NOMO-1 treated with DMSO at 0.1 percent for 48 hours (cell line): ENCODE measurements at regions not wholly inside any gene's neighbourhood (a gene's known extent, or its start where the extent isn't known, plus 50 kb on each side); places are given as distances from the start of the nearest gene placed in this dataset.
A peak's percentile ranks its signal among the peaks of the same experiment; 100 is the strongest.

Source experiments
- DNase-seq: peaks from one replicate; lab custom pipeline; 2025; ENCODE audit not compliant: unreplicated experiment; lab: John Stamatoyannopoulos, UW

GRCh38 chr3:57009802-57010201 lies 50.7 kb upstream of the SPATA12 start:
- DNase-seq: no peak

DNA sequence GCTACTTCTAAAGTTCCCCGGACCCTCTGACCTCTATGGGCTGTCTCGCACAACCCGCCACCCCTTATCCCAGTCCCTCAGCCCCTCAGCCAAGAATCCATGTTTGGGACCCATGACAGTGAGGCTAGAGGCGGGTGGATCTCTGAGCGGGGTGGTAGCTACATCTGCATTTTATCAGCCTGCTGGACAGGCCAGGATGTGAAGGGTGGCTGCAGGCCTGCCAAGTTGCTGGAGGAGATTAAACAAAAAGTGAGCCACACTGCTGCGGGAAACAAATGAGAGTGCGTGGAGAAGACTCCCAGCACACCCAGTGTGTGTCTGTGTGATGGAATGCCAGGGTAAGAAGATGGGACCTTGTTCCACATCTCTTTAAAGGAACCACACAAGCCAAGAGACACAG lies 51.1 kb upstream of the SPATA12 start:
- DNase-seq: no peak

- DNase-seq: no peak
These were observed 52.7 kb upstream of the SPATA12 start for GRCh38 chr3:57007521-57008460.

DNA sequence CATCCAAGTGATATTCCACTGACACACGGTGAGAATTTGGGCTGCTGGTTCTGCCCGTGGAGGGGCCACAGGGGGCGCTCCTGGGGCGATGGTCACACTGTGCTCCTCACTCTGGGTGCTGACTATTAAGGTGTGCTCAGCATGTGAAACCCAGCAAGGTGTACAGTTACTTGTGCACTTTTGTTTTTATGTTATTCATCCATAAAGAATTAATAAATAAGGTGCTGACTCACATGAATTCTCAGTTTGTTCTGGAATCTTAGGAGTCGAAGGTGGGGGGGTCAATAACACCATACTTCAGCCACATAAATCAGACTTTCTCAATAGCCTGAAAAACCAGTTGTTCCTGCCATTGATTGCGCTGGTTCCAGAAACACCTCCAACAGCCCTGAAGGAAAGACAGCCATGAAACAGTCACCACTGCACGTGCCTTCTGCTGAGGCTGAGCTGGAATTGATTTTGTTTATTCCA lies 53.5 kb upstream of the SPATA12 start:
- no peak for DNase-seq

- DNase-seq: no peak
These were observed 54.2 kb upstream of the SPATA12 start for GRCh38 chr3:57006179-57006657.

DNA sequence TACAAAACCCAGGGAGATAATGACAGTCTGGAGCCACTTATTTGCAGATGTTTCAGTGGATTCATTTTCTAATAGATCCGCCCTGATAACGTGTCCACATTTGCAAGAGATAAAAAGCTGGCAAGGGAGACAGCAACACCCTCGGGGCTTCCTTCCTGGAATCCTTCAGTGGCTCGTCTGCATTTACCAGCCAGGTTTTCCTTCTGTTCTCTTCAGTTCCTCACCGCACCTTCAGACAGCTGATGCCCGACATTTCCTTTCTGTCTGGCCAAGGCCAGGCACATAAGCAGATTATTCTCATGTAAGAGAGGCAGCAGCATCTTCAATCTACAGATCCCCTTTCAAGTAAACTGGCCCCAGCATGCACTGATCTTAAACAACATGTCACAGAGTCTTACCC lies 56.2 kb upstream of the SPATA12 start:
- DNase-seq: no peak

- DNase-seq: no peak
These were observed 56.8 kb upstream of the SPATA12 start for GRCh38 chr3:57003676-57004075.

GRCh38 chr3:57001356-57001755 lies 59.1 kb upstream of the SPATA12 start:
- no peak for DNase-seq

DNA sequence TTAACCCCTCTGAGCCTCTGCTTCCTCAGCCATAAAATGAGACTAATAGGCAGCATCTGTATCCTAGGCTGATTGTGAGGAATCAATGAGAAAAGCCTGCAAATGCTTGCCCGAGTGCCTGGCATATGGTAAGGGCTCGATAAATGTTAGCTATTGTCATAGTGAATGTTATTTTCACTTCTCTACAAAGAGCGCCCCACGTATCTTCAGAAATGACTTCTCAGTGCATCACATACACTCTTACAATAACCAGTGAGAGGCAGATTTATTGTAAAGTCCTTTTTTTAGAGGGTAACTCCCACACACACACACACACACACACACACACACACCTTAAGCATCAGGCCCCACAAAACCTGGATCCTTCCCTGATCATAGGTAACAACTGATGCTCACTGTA lies 60.5 kb upstream of the SPATA12 start:
- no peak for DNase-seq

- DNase-seq: no peak
These were observed 60.9 kb upstream of the SPATA12 start for GRCh38 chr3:56999547-56999946.

- no peak for DNase-seq
These were observed 62.4 kb upstream of the SPATA12 start for GRCh38 chr3:56998076-56998529.

DNA sequence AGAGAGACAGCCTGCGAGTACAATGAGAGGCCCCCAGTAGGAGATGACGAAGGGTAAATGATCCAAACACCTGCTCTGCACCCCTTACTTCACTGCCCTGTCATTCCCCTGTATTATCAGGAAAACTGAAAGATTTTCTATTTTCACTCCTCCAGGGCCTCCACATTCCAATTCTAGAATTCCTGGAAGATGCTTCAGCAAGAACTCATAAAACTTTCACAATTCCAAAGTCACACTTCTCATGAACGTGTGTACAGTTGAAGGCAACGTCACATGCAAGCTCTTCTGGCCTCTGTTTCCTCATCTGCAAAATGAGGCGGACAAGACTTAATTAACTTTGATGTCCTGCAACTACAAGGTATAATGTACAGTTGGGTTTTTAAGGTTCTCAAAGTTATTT lies 62.8 kb upstream of the SPATA12 start:
- DNase-seq: no peak

GRCh38 chr3:56997041-56997440 lies 63.4 kb upstream of the SPATA12 start:
- no peak for DNase-seq

GRCh38 chr3:56994391-56994790 lies 66.1 kb upstream of the SPATA12 start:
- no peak for DNase-seq

DNA sequence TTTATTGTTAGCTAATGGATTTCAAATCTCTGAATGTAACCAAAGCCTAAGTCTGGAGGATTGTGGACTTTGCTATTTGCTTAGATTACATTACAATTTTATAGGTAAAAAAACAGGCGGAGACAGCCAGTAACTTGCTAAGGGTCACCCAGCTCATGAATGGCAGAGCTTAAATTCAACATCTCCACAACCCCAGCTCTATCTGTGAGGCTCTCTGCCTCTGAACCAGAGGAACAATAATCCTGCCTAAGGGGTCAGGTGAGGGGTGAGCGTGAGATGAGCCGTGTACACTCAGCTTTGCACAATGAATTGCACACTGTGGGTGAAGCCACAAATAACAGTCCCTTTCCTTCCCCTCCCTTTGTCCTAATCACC lies 69.8 kb upstream of the SPATA12 start:
- no peak for DNase-seq

GRCh38 chr3:56989977-56990640 lies 70.4 kb upstream of the SPATA12 start:
- DNase-seq: no peak

- DNase-seq: no peak
These were observed 71.1 kb upstream of the SPATA12 start for GRCh38 chr3:56989169-56989976.

DNA sequence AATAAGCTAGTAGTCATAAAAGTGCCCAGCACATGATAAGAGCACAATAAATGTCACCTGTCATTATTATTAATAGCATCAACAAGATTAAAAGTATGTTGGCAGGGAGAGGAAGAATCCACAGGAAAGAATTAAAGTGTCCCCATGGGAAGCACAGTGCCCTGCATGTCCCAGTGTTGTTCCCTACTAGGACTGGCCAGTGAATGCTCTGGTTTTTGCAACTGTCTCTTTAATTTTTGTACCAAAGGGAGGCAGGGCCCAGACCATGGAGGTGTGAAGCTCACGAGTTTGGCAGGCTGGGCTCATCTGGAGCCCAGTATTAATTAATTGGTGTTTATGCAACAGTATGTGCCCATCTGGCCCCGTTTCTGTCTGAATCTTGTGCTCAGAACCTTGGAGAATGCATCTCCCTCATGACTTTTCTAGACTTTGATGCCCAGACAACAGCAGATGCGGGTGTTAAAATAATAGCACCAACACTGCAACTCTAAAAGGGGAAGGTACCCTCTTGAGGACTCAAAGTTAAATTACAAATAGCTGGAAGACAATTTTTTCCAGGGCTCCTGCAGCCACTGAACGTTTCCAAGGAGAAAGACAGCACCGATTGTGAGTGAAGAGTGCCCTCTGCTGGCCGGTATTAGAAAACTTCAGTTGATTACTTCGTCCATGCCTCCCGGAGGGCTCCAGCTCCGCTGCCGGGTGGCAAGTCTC lies 71.9 kb upstream of the SPATA12 start:
- DNase-seq: peak; percentile 47

DNA sequence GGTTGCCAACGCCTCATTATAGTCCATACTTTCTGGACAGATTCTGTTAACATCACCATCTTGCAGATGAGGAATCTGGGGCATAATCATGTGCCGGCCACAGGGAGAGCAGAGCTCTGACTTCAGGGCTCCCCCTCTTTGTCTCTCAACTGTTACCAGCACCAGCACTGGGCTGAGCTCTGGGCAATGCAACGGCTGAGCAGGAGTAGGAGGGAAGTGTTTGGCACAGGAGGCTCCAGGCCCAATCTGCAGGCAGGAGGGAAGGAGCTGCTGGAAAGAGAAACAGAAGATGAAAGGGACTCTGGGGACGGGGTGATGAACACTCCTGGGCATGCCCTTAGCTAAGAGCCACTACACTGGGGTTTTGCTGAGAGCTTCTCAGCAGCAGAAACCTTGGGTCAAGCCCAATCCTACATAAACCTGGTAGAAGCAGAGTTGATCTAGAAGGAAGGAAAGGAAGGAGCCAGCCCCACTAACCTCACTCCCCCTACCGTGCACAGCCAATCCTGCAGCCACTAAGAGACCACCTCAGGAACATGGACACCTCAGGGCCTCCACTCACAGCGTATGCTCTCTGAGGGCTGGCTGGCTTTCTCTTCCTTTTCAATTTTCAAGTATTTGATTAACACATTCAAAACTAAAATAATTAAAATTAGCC lies 73.1 kb upstream of the SPATA12 start:
- no peak for DNase-seq

DNA sequence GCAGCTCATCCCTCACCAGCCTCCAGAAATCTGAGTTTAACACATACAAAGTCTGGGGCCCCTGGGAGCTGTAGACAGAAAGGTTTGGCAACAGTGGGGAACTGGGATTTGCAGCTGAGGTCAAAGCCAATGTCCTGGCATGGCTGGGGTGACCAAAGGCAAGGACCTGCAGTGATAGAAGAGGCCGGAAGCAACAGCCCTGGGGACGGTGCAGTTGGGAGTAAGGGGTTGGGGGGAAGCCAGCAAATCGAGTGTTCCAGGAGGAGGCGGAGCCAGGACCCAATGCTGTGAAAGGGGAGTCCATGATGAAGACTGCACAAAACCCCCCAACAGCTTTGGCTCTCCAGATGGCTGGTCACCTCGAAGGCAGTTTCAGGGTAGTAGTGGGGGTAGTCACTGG lies 74.1 kb upstream of the SPATA12 start:
- DNase-seq: no peak
